NB4 (cell line): ENCODE measurements at regions not wholly inside any gene's neighbourhood (a gene's known extent, or its start where the extent isn't known, plus 50 kb on each side); places are given as distances from the start of the nearest gene placed in this dataset.

Experiments used
- MYC ChIP-seq: IDR thresholded peaks from 2 replicates; pipeline ENCODE4 v1.6.1; 2011; ENCODE audit warnings: low read depth, low read length
- POLR2A ChIP-seq: IDR thresholded peaks from 2 replicates; pipeline ENCODE4 v1.6.1; 2011; ENCODE audit warnings: mild to moderate bottlenecking; ENCODE audit not compliant: insufficient read length; ENCODE audit errors: extremely low read depth
- TF ChIP-seq, protein P1 (sequence below): IDR thresholded peaks from one replicate; pipeline ENCODE4 v1.5.1; 2012; ENCODE audit warnings: low read depth, low read length
- TF ChIP-seq, protein P2 (sequence below): IDR thresholded peaks from 2 replicates; pipeline ENCODE4 v1.6.1; 2011; ENCODE audit warnings: low read depth, low read length

DNA sequence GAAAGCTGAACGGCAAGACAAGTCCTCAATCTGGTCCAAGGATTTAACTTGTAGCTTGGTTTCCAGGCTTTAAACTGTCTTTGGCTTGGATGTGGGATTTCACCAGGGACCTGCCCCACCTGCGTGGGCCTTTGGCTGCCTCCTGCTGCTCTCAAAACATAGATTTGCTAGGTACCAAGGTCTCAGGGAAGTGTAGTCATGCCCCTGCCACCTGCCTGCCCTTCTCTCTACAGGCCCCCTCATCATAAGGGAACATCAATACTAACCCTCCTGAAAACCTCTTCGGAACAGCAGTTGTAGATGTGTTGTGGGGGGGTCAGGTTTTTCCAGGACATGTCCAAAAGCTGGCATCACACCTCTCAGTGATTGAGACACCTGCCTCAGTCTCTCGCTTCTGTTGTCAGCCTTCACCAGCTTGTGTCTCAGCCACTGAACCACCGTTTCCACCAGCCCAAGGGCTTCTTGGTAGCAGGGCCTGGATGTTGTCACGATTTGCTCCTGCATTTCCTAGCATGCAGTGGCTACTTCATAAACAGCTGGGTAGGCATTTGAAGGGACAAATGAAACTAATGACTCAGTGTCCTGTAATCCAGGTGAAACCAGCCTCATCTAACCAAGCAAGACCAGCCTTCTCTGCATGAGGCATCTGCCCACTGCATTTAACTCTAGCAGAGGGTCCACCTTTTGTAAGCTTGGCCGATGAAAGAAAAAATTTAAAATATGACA is 141.6 kb upstream of the THBS2 start:
- TF ChIP-seq, protein P1, sequence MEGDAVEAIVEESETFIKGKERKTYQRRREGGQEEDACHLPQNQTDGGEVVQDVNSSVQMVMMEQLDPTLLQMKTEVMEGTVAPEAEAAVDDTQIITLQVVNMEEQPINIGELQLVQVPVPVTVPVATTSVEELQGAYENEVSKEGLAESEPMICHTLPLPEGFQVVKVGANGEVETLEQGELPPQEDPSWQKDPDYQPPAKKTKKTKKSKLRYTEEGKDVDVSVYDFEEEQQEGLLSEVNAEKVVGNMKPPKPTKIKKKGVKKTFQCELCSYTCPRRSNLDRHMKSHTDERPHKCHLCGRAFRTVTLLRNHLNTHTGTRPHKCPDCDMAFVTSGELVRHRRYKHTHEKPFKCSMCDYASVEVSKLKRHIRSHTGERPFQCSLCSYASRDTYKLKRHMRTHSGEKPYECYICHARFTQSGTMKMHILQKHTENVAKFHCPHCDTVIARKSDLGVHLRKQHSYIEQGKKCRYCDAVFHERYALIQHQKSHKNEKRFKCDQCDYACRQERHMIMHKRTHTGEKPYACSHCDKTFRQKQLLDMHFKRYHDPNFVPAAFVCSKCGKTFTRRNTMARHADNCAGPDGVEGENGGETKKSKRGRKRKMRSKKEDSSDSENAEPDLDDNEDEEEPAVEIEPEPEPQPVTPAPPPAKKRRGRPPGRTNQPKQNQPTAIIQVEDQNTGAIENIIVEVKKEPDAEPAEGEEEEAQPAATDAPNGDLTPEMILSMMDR = no peak
- no peak for TF ChIP-seq POLR2A
- TF ChIP-seq, protein P2, sequence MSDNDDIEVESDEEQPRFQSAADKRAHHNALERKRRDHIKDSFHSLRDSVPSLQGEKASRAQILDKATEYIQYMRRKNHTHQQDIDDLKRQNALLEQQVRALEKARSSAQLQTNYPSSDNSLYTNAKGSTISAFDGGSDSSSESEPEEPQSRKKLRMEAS = no peak
- no peak for TF ChIP-seq MYC
